Dermis blood vessel endothelial cell (primary cell): ENCODE measurements at regions not wholly inside any gene's neighbourhood (a gene's known extent, or its start where the extent isn't known, plus 50 kb on each side); places are given as distances from the start of the nearest gene placed in this dataset.
"Not testable (repeated sequence)": the region's sequence is repeated elsewhere in the genome, so short reads cannot be mapped to it uniquely, and the experiment has no call there.

Experiments
- DNase-seq: peaks from one replicate; pipeline ENCODE4 v3.0.0; 2010

- no peak for DNase-seq
Observed at GRCh38 chr12:126998747-126999285, 1268.2 kb upstream of the TMEM132C start.

GRCh38 chr12:126999352-126999751, 1267.6 kb upstream of the TMEM132C start:
- DNase-seq = no peak

GRCh38 chr12:127005406-127005805, 1261.6 kb upstream of the TMEM132C start:
- no peak for DNase-seq

GRCh38 chr12:127006972-127007371, 1260.0 kb upstream of the TMEM132C start:
- no peak for DNase-seq

DNA sequence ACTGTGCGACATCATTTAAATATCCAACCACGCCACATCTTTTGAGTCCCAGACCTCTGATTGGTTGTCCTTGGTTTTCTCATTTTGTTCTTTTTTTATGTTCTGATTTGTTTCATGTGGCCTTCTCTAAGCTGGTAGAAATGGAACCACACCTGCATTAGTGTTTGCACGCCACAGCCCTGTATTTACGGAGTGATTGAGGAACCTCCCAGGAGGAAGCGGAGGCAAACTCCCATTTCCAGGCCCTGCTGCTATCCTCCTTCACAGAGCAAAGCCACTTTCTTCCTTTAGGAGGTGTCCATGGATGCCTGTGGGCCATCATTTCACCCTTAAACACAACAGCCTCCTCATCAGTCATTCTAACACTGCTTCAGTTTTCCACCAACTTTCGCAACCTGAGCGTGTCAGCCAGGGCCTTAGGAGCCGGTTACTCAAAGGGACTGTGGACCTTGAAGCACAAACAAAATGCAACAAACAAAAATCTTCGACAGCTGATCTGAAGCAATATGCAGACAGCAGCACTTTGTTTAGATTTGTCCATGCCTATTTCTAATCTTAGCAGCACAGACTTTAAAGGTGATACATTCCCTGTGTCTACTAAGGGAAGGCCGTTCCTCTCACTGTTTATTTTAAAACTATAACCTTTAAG, 1258.1 kb upstream of the TMEM132C start:
- DNase-seq = no peak

DNA sequence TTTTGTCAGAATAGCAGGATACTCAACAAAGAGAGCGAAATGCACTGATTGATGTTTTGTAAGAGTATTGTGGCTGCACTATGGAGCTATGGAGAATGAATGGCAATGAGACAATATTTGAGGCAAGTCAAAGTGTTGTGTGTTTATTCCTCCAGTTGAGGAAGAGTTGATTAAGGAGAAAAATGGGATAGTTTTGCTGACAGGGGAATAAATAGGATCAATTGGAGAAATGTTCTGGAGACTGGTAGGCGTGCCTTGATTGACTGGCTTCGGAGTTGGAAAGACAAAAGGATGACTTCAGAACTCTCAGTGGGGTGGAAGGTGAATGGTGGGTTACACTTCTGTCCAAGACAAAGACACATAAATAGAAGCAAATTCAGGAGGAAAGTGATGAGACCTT, 1254.9 kb upstream of the TMEM132C start:
- no peak for DNase-seq

DNA sequence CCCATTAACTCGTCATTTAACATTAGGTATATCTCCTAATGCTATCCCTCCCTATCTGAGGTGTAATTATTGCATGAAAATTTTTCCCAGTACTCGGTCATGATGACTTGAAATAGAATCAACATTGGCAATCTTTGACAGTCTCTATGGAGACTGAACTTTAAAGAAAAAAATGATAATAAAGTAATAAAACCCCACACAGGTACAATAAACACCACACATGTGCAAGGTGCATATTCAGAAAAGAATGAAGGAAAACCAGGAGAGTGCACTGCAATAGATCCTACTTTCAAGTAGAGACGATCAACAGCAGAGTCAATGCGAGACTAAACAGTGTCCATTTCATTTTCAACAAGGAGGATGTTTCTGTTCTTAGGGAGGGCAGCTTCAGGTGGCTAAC, 1253.8 kb upstream of the TMEM132C start:
- no peak for DNase-seq

DNA sequence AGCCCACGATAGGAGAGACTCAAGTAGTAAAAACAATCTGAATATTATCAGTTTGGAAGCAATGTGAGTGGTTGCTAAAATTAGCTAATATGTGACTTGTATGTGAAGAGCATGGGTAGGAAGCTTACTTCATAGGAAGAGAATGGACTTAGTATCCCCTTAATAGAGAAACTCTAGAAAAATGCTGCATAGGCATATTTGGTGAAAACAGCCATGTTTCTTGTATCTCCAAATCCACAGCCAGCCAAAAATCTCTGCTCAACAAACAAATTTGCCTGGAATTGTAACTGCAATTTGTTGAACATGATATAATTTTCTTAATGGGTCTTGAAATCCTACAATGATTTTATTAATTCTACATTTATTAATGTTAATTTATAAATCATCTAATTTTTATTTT, 1252.9 kb upstream of the TMEM132C start:
- no peak for DNase-seq

DNA sequence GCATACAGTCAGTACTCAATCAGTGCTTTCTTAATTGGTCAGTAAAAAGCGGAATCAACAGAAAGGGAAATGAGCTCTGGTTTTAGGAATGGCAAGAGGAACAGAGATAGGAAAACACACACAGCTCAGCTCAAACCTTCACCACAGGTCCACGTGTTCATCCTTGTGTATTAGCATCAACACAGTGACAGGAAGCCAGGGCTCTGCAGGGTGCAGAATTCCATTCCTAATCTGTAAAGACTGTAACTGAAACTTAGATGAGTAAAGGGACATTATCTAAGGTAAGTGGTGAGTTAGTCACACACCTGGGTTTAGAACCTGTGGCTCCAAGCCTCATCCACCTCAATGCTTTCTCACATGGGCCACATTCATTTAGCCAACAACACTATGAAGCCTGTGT, 1242.2 kb upstream of the TMEM132C start:
- DNase-seq = no peak

- no peak for DNase-seq
Observed at GRCh38 chr12:127025545-127025944, 1241.4 kb upstream of the TMEM132C start.

DNA sequence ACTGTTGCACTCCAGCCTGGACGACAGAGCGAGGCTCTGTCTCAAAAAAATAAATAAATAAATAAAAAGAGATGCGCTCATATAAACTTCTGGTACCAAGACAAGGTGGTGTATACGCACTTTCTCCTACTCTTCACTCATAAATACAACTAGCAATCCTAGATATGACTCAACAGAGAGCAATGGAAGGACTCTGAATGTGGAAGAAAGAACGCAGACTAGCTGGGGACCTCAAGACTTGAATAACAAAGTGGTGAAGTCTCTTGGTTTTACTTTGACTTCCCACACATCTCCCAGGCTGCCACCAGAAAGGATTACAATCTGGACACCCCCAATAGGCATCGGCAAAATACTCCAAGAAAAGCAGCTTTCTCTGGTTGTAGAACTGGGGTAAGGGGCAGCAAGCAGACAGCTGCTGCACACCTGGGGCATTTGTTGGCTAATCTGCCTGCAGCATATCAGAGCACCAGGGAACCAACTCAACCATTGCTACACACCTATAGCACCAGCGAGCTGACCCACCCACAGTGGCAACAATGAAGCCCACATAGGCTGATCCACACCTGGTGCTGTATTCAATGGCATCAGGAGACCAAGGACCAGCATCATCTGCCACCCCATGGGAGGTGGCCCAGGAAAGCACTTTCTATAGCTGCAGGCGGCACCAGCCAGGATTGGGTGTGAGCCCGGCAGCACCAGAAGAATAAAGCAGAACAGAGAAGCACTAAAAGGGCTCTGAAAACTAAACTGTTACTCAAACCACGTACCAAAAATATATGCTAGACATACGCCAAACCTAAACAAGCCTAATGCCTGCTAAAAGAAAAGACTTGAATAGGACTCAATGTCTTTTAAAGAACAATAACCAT, 1231.7 kb upstream of the TMEM132C start:
- no peak for DNase-seq

DNA sequence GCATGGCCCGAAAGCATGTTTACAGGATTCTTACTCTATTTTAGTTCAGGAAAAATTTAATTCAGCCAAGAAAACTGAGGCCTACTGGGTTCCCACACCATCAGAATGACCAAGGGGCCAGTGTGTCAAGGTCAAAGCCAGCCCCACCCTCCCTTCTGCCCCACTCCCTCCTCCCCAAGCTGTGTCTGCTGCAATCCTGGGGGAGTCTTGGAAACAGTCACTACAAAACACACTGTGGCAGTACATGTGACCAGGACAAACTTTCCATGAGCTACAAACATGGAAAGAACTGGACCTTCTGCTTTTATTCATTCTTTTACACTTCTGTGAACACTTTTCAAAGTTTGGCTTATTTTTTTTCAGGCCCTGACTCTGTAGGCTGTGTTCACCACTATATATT, 1228.8 kb upstream of the TMEM132C start:
- no peak for DNase-seq

GRCh38 chr12:127038761-127039160, 1228.2 kb upstream of the TMEM132C start:
- DNase-seq = no peak

GRCh38 chr12:127041985-127042625, 1224.9 kb upstream of the TMEM132C start:
- no peak for DNase-seq

GRCh38 chr12:127043731-127044130, 1223.2 kb upstream of the TMEM132C start:
- no peak for DNase-seq

- DNase-seq = no peak
Observed at GRCh38 chr12:127044836-127045235, 1222.1 kb upstream of the TMEM132C start.

- no peak for DNase-seq
Observed at GRCh38 chr12:127046467-127046866, 1220.5 kb upstream of the TMEM132C start.

GRCh38 chr12:127048057-127048456, 1218.9 kb upstream of the TMEM132C start:
- no peak for DNase-seq

GRCh38 chr12:127048525-127048924, 1218.4 kb upstream of the TMEM132C start:
- not testable (repeated sequence) for DNase-seq

DNA sequence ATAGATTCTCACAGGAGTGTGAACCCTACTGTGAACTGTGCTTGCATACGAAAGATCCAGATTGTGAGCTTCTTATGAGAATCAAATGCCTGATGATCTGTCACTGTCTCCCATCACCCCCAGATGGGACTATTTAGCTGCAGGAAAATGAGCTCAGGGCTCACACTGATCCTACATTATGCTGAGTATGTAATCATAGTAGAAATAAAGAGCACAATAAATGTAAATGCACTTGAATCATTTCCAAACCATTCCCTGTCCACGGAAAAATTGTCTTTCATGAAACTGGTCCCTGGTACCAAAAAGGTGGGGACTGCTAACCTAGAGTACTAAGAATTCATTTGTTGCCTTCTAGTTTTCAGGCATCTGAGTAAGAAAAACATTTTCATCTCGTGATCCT, 1215.8 kb upstream of the TMEM132C start:
- no peak for DNase-seq

- DNase-seq = no peak
Observed at GRCh38 chr12:127052511-127053232, 1214.3 kb upstream of the TMEM132C start.

GRCh38 chr12:127054531-127054930, 1212.4 kb upstream of the TMEM132C start:
- DNase-seq = no peak
